ENCODE measurements at regions not wholly inside any gene's neighbourhood (a gene's known extent, or its start where the extent isn't known, plus 50 kb on each side); places are given as distances from the start of the nearest gene placed in this dataset.

DNA sequence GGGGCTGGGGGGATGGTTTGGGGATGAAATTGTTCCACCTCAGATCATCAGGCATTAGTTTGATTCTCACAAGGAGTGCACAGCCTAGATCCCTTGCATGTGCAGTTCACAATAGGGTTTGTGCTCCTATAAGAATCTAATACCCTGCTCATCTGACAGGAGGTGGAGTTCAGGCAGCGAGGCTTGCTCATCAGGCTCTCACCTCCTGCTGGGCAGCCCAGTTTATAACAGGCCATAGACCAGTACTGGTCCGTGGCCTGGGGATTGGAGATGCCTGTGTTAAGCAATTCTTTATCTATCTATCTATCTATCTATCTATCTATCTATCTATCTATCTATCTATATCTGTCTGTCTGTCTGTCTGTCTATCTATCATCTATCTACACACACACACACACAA is 525.3 kb upstream of the DAB1 start:
- TF ChIP-seq IKZF2 (IDR thresholded peaks at IDR 0.05) (no peak), STAT1 (conservative IDR thresholded peaks at IDR 0.05) (no peak), CEBPB (IDR thresholded peaks at IDR 0.05; ENCODE audit: borderline replicate concordance in 1 of 2, low read depth in 2 of 2, low read length in 2 of 2) (no peak), EED (IDR thresholded peaks at IDR 0.05; ENCODE audit: low read depth) (no peak), POU2F2 (IDR thresholded peaks at IDR 0.05; ENCODE audit: borderline replicate concordance, low read depth, low read length) (no peak), IRF5 (IDR thresholded peaks at IDR 0.05; ENCODE audit: borderline replicate concordance) (no peak), POLR2AphosphoS5 (IDR thresholded peaks at IDR 0.05; ENCODE audit: low read length) (no peak), TARDBP (IDR thresholded peaks at IDR 0.05; ENCODE audit: borderline replicate concordance) (no peak), ASH2L (IDR thresholded peaks at IDR 0.05; ENCODE audit: borderline replicate concordance, low read depth) (no peak), E4F1 (IDR thresholded peaks at IDR 0.05; ENCODE audit: borderline replicate concordance, partially characterized antibody) (no peak), ZBTB11 (CRISPR knock-in tag; IDR thresholded peaks at IDR 0.05) (no peak), JUND (IDR thresholded peaks at IDR 0.05; ENCODE audit: low read depth, low read length) (no peak)
- TF ChIP-seq, protein P1, sequence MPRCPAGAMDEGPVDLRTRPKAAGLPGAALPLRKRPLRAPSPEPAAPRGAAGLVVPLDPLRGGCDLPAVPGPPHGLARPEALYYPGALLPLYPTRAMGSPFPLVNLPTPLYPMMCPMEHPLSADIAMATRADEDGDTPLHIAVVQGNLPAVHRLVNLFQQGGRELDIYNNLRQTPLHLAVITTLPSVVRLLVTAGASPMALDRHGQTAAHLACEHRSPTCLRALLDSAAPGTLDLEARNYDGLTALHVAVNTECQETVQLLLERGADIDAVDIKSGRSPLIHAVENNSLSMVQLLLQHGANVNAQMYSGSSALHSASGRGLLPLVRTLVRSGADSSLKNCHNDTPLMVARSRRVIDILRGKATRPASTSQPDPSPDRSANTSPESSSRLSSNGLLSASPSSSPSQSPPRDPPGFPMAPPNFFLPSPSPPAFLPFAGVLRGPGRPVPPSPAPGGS (IDR thresholded peaks at IDR 0.05; ENCODE audit: borderline replicate concordance, insufficient read depth, low read depth, low read length, poor library complexity, severe bottlenecking): no peak
- RAD21 ChIA-PET (ENCODE audit: unreplicated experiment): no interaction called here
- POLR2A ChIA-PET: no interaction called here
- Histone ChIP-seq H3K27me3 (replicated peaks in 1 of 2; ENCODE audit: control insufficient read depth in 2 of 2, insufficient read depth in 2 of 2, low read length in 1 of 2) (no peaks in the 10 kb centered on the region), H4K20me1 (ENCODE audit: control insufficient read depth, insufficient read depth) (no peaks in the 10 kb centered on the region), H3K4me1 (ENCODE audit: control insufficient read depth, insufficient read depth, low read length) (no peaks in the 10 kb centered on the region), H3K9me3 (replicated peaks; ENCODE audit: control insufficient read depth, insufficient read depth, low read length) (no peaks in the 10 kb centered on the region), H3K36me3 (ENCODE audit: control insufficient read depth in 2 of 2, insufficient read depth in 2 of 2, low read length in 1 of 2) (no peaks in the 10 kb centered on the region), H2AFZ (ENCODE audit: control insufficient read depth, low read depth, low read length) (no peak overlapping the region), H3K4me2 (ENCODE audit: control insufficient read depth, insufficient read depth) (no peak overlapping the region), H3K79me2 (ENCODE audit: control insufficient read depth, insufficient read depth, low read length) (no peaks in the 10 kb centered on the region), H3K27ac (ENCODE audit: control insufficient read depth, insufficient read depth) (no peak overlapping the region), H3K9ac (ENCODE audit: control insufficient read depth, insufficient read depth, low read length) (no peak overlapping the region), H3K4me3 (no peak overlapping the region)
- DNase-seq (ENCODE audit: low read depth, low spot score) (no peak), FAIRE-seq (no peak), ATAC-seq (no peak)
- intact Hi-C loops (cut with micrococcal nuclease; ENCODE audit: unreplicated experiment): no loop called here
- WGBS (ENCODE audit: insufficient coverage, insufficient replicate concordance, low lambda C conversion rate, missing lambda C conversion rate): 3% methylated on average over 2 of the region's 2 CpGs
- SMC1A ChIA-PET (ENCODE audit: uncharacterized antibody, unreplicated experiment): no interaction called here
- CTCF ChIA-PET: no interaction called here
- in situ Hi-C loops (cut with MboI): no loop called here
- no TSS peak for BruUV-seq (replicated peaks)

All from GM12878 (cell line).